ENCODE measurements at regions not wholly inside any gene's neighbourhood (a gene's known extent, or its start where the extent isn't known, plus 50 kb on each side); places are given as distances from the start of the nearest gene placed in this dataset.

- no peak for TF ChIP-seq CTCF (IDR thresholded peaks at IDR 0.05; ENCODE audit: low read depth, low read length)
- TF ChIP-seq EZH2phosphoT487 (IDR thresholded peaks at IDR 0.05; ENCODE audit: low read depth), result no peak
Measured at GRCh38 chr5:130568791-130569190, 596.3 kb downstream of the HINT1 start.
